ENCODE measurements at regions not wholly inside any gene's neighbourhood (a gene's known extent, or its start where the extent isn't known, plus 50 kb on each side); places are given as distances from the start of the nearest gene placed in this dataset.

GRCh38 chr7:12847001-12847400 is 159.6 kb downstream of the ARL4A start:
- no peaks in the 10 kb centered on the region for H3K79me2 ChIP-seq (ENCODE audit: low read length)
- no peaks in the 10 kb centered on the region for H4K20me1 ChIP-seq (ENCODE audit: insufficient read depth, low read length)
- DNase-seq: no peak
- H3K27me3 ChIP-seq (replicated peaks; ENCODE audit: insufficient read depth, low read length): no peaks in the 10 kb centered on the region
- TF ChIP-seq EZH2phosphoT487 (IDR thresholded peaks at IDR 0.05; ENCODE audit: low read length) (no peak), EZH2 (optimal IDR thresholded peaks at IDR 0.05; ENCODE audit: low read depth, low read length) (no peak), CTCF (IDR thresholded peaks at IDR 0.05; ENCODE audit: low read length) (no peak)
- H3K9me3 ChIP-seq (replicated peaks; ENCODE audit: insufficient read depth, low read length): no peaks in the 10 kb centered on the region
- H3K36me3 ChIP-seq (replicated peaks; ENCODE audit: insufficient read depth, low read length): no peaks in the 10 kb centered on the region
- H3K9me2 ChIP-seq (replicated peaks; ENCODE audit: insufficient read depth, low read length): no peaks in the 10 kb centered on the region
- no peak overlapping the region for H3K9ac ChIP-seq (ENCODE audit: low read length)
- no peak overlapping the region for H3K4me2 ChIP-seq (ENCODE audit: low read depth, low read length)
- no peaks in the 10 kb centered on the region for H3K4me1 ChIP-seq (ENCODE audit: low read length)
- no peak overlapping the region for H3K4me3 ChIP-seq (ENCODE audit: low read length)
- no peak overlapping the region for H3K27ac ChIP-seq (ENCODE audit: low read length)
- no peaks in the 10 kb centered on the region for H3F3A ChIP-seq (ENCODE audit: insufficient read depth, low read length)
- H2AFZ ChIP-seq (ENCODE audit: low read length): no peak overlapping the region

- Histone ChIP-seq H3K4me3 (ENCODE audit: low read length) (no peak overlapping the region), H4K20me1 (ENCODE audit: insufficient read depth, low read length) (no peaks in the 10 kb centered on the region), H3K27me3 (replicated peaks; ENCODE audit: insufficient read depth, low read length) (no peaks in the 10 kb centered on the region), H3K36me3 (replicated peaks; ENCODE audit: insufficient read depth, low read length) (no peaks in the 10 kb centered on the region), H3K9ac (ENCODE audit: low read length) (no peak overlapping the region), H3F3A (ENCODE audit: insufficient read depth, low read length) (no peaks in the 10 kb centered on the region), H3K9me3 (replicated peaks; ENCODE audit: insufficient read depth, low read length) (no peaks in the 10 kb centered on the region), H3K9me2 (replicated peaks; ENCODE audit: insufficient read depth, low read length) (no peaks in the 10 kb centered on the region), H3K79me2 (ENCODE audit: low read length) (no peaks in the 10 kb centered on the region), H3K4me1 (ENCODE audit: low read length) (no peaks in the 10 kb centered on the region), H3K27ac (ENCODE audit: low read length) (no peak overlapping the region), H2AFZ (ENCODE audit: low read length) (no peak overlapping the region), H3K4me2 (ENCODE audit: low read depth, low read length) (no peak overlapping the region)
- no peak for TF ChIP-seq EZH2 (optimal IDR thresholded peaks at IDR 0.05; ENCODE audit: low read depth, low read length)
- TF ChIP-seq CTCF (IDR thresholded peaks at IDR 0.05; ENCODE audit: low read length): no peak
- TF ChIP-seq EZH2phosphoT487 (IDR thresholded peaks at IDR 0.05; ENCODE audit: low read length): no peak
- DNase-seq: no peak
Observed at GRCh38 chr7:12851142-12851541, 163.7 kb downstream of the ARL4A start.

GRCh38 chr7:12851841-12852240 is 164.4 kb downstream of the ARL4A start:
- Histone ChIP-seq H3K9ac (ENCODE audit: low read length) (no peak overlapping the region), H3F3A (ENCODE audit: insufficient read depth, low read length) (no peaks in the 10 kb centered on the region), H3K4me3 (ENCODE audit: low read length) (no peak overlapping the region), H3K9me2 (replicated peaks; ENCODE audit: insufficient read depth, low read length) (no peaks in the 10 kb centered on the region), H3K27me3 (replicated peaks; ENCODE audit: insufficient read depth, low read length) (no peaks in the 10 kb centered on the region), H3K36me3 (replicated peaks; ENCODE audit: insufficient read depth, low read length) (no peaks in the 10 kb centered on the region), H3K4me1 (ENCODE audit: low read length) (no peaks in the 10 kb centered on the region), H2AFZ (ENCODE audit: low read length) (no peak overlapping the region), H3K27ac (ENCODE audit: low read length) (no peak overlapping the region), H3K9me3 (replicated peaks; ENCODE audit: insufficient read depth, low read length) (no peaks in the 10 kb centered on the region), H4K20me1 (ENCODE audit: insufficient read depth, low read length) (no peaks in the 10 kb centered on the region), H3K4me2 (ENCODE audit: low read depth, low read length) (no peak overlapping the region), H3K79me2 (ENCODE audit: low read length) (no peaks in the 10 kb centered on the region)
- TF ChIP-seq EZH2phosphoT487 (IDR thresholded peaks at IDR 0.05; ENCODE audit: low read length) (no peak), EZH2 (optimal IDR thresholded peaks at IDR 0.05; ENCODE audit: low read depth, low read length) (no peak), CTCF (IDR thresholded peaks at IDR 0.05; ENCODE audit: low read length) (no peak)
- no peak for DNase-seq
